Upper lobe of left lung (tissue), 4 donors: ENCODE measurements at regions not wholly inside any gene's neighbourhood (a gene's known extent, or its start where the extent isn't known, plus 50 kb on each side); places are given as distances from the start of the nearest gene placed in this dataset.

ENCODE experiments used
- EP300 ChIP-seq, 4 donors: sonication (generic); formaldehyde crosslinking; IDR thresholded peaks; one replicate each; pipeline ENCODE4 v1.5.1; 2017; ENCODE audit warnings: antibody characterized with exemption in 4 of 4, control low read depth in 2 of 4
- POLR2AphosphoS5 ChIP-seq, 2 donors: sonication (generic); formaldehyde crosslinking; IDR thresholded peaks; one replicate each; pipeline ENCODE4 v1.5.1; 2017; ENCODE audit warnings: antibody characterized with exemption in 2 of 2
- TF ChIP-seq, protein P1 (sequence below), 6 experiments: fragments of 450-650 bp in 4 of 6; fragments of 200-600 bp in 2 of 6; sonication (generic) in 2 of 6; IDR thresholded peaks; one replicate each; pipeline ENCODE4 v1.5.1; 2016 to 2019; ENCODE audit warnings: antibody characterized with exemption in 6 of 6

GRCh38 chr10:8301831-8302230, 247.3 kb downstream of the GATA3 start:
- TF ChIP-seq EP300 (IDR thresholded peaks at IDR 0.05) = no peak
- no peak for TF ChIP-seq POLR2AphosphoS5 (IDR thresholded peaks at IDR 0.05)
- TF ChIP-seq, protein P1, sequence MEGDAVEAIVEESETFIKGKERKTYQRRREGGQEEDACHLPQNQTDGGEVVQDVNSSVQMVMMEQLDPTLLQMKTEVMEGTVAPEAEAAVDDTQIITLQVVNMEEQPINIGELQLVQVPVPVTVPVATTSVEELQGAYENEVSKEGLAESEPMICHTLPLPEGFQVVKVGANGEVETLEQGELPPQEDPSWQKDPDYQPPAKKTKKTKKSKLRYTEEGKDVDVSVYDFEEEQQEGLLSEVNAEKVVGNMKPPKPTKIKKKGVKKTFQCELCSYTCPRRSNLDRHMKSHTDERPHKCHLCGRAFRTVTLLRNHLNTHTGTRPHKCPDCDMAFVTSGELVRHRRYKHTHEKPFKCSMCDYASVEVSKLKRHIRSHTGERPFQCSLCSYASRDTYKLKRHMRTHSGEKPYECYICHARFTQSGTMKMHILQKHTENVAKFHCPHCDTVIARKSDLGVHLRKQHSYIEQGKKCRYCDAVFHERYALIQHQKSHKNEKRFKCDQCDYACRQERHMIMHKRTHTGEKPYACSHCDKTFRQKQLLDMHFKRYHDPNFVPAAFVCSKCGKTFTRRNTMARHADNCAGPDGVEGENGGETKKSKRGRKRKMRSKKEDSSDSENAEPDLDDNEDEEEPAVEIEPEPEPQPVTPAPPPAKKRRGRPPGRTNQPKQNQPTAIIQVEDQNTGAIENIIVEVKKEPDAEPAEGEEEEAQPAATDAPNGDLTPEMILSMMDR (IDR thresholded peaks at IDR 0.05) = no peak
